ENCODE measurements at regions not wholly inside any gene's neighbourhood (a gene's known extent, or its start where the extent isn't known, plus 50 kb on each side); places are given as distances from the start of the nearest gene placed in this dataset.

GRCh38 chr12:24379433-24379832, 430.0 kb upstream of the SOX5 start:
- Histone ChIP-seq H3K27me3 (ENCODE audit: control insufficient read depth, insufficient read depth, low read length) (no peaks in the 10 kb centered on the region), H3K4me3 (ENCODE audit: low read length) (no peak overlapping the region), H3K4me1 (ENCODE audit: control insufficient read depth, insufficient read depth, low read length) (no peaks in the 10 kb centered on the region), H3K9me3 (ENCODE audit: control insufficient read depth, low read depth, low read length) (no peaks in the 10 kb centered on the region), H3K27ac (ENCODE audit: low read length) (no peak overlapping the region), H3K36me3 (ENCODE audit: control insufficient read depth, insufficient read depth, low read length) (no peaks in the 10 kb centered on the region)
- DNase-seq, result no peak
- WGBS (ENCODE audit: insufficient coverage, low lambda C conversion rate), result 68% methylated on average over 2 of the region's 3 CpGs

GRCh38 chr12:24378548-24379407, 429.3 kb upstream of the SOX5 start:
- DNase-seq, result peak; percentile 11 to 51
- no peaks in the 10 kb centered on the region for H3K27me3 ChIP-seq (ENCODE audit: control insufficient read depth, insufficient read depth, low read length)
- no peaks in the 10 kb centered on the region for H3K4me1 ChIP-seq (ENCODE audit: control insufficient read depth, insufficient read depth, low read length)
- WGBS (ENCODE audit: insufficient coverage, low lambda C conversion rate), result 100% methylated on average over 2 of the region's 10 CpGs
- no peaks in the 10 kb centered on the region for H3K36me3 ChIP-seq (ENCODE audit: control insufficient read depth, insufficient read depth, low read length)
- no peak overlapping the region for H3K27ac ChIP-seq (ENCODE audit: low read length)
- no peaks in the 10 kb centered on the region for H3K9me3 ChIP-seq (ENCODE audit: control insufficient read depth, low read depth, low read length)
- H3K4me3 ChIP-seq (ENCODE audit: low read length), result no peak overlapping the region

GRCh38 chr12:24374452-24374851, 425.0 kb upstream of the SOX5 start:
- no peaks in the 10 kb centered on the region for H3K4me1 ChIP-seq (ENCODE audit: control insufficient read depth, insufficient read depth, low read length)
- no peaks in the 10 kb centered on the region for H3K27me3 ChIP-seq (ENCODE audit: control insufficient read depth, insufficient read depth, low read length)
- no peaks in the 10 kb centered on the region for H3K36me3 ChIP-seq (ENCODE audit: control insufficient read depth, insufficient read depth, low read length)
- no peak overlapping the region for H3K27ac ChIP-seq (ENCODE audit: low read length)
- H3K9me3 ChIP-seq (ENCODE audit: control insufficient read depth, low read depth, low read length), result no peaks in the 10 kb centered on the region
- DNase-seq, result no peak
- H3K4me3 ChIP-seq (ENCODE audit: low read length), result no peak overlapping the region

GRCh38 chr12:24373004-24373403, 423.5 kb upstream of the SOX5 start:
- Histone ChIP-seq H3K4me3 (ENCODE audit: low read length) (no peak overlapping the region), H3K27me3 (ENCODE audit: control insufficient read depth, insufficient read depth, low read length) (no peaks in the 10 kb centered on the region), H3K36me3 (ENCODE audit: control insufficient read depth, insufficient read depth, low read length) (no peaks in the 10 kb centered on the region), H3K9me3 (ENCODE audit: control insufficient read depth, low read depth, low read length) (no peaks in the 10 kb centered on the region), H3K27ac (ENCODE audit: low read length) (no peak overlapping the region), H3K4me1 (ENCODE audit: control insufficient read depth, insufficient read depth, low read length) (no peaks in the 10 kb centered on the region)
- 88% methylated on average over 1 of the region's 3 CpGs for WGBS (ENCODE audit: insufficient coverage, low lambda C conversion rate)
- DNase-seq, result no peak

- H3K36me3 ChIP-seq (ENCODE audit: control insufficient read depth, insufficient read depth, low read length), result no peaks in the 10 kb centered on the region
- H3K9me3 ChIP-seq (ENCODE audit: control insufficient read depth, low read depth, low read length), result no peaks in the 10 kb centered on the region
- no peaks in the 10 kb centered on the region for H3K27me3 ChIP-seq (ENCODE audit: control insufficient read depth, insufficient read depth, low read length)
- no peaks in the 10 kb centered on the region for H3K4me1 ChIP-seq (ENCODE audit: control insufficient read depth, insufficient read depth, low read length)
- no peak for DNase-seq
- no peak overlapping the region for H3K4me3 ChIP-seq (ENCODE audit: low read length)
- H3K27ac ChIP-seq (ENCODE audit: low read length), result no peak overlapping the region
- WGBS (ENCODE audit: insufficient coverage, low lambda C conversion rate), result 43% methylated on average over 1 of the region's 1 CpG
These were observed 417.0 kb upstream of the SOX5 start for GRCh38 chr12:24366514-24366913.

GRCh38 chr12:24364921-24365320, 415.5 kb upstream of the SOX5 start:
- Histone ChIP-seq H3K4me1 (ENCODE audit: control insufficient read depth, insufficient read depth, low read length) (no peaks in the 10 kb centered on the region), H3K27ac (ENCODE audit: low read length) (no peak overlapping the region), H3K36me3 (ENCODE audit: control insufficient read depth, insufficient read depth, low read length) (no peaks in the 10 kb centered on the region), H3K9me3 (ENCODE audit: control insufficient read depth, low read depth, low read length) (no peaks in the 10 kb centered on the region), H3K4me3 (ENCODE audit: low read length) (no peak overlapping the region), H3K27me3 (ENCODE audit: control insufficient read depth, insufficient read depth, low read length) (no peaks in the 10 kb centered on the region)
- 93% methylated on average over 2 of the region's 2 CpGs for WGBS (ENCODE audit: insufficient coverage, low lambda C conversion rate)
- no peak for DNase-seq

GRCh38 chr12:24363177-24363754, 413.8 kb upstream of the SOX5 start:
- H3K4me3 ChIP-seq (ENCODE audit: low read length), result no peak overlapping the region
- WGBS (ENCODE audit: insufficient coverage, low lambda C conversion rate), result 86% methylated on average over 1 of the region's 3 CpGs
- no peak overlapping the region for H3K27ac ChIP-seq (ENCODE audit: low read length)
- no peaks in the 10 kb centered on the region for H3K27me3 ChIP-seq (ENCODE audit: control insufficient read depth, insufficient read depth, low read length)
- DNase-seq, result no peak
- no peaks in the 10 kb centered on the region for H3K9me3 ChIP-seq (ENCODE audit: control insufficient read depth, low read depth, low read length)
- no peaks in the 10 kb centered on the region for H3K4me1 ChIP-seq (ENCODE audit: control insufficient read depth, insufficient read depth, low read length)
- H3K36me3 ChIP-seq (ENCODE audit: control insufficient read depth, insufficient read depth, low read length), result no peaks in the 10 kb centered on the region

GRCh38 chr12:24361877-24362580, 412.6 kb upstream of the SOX5 start:
- WGBS (ENCODE audit: insufficient coverage, low lambda C conversion rate), result no CpG with 5 or more reads among the region's 6 CpGs
- no peaks in the 10 kb centered on the region for H3K36me3 ChIP-seq (ENCODE audit: control insufficient read depth, insufficient read depth, low read length)
- no peaks in the 10 kb centered on the region for H3K9me3 ChIP-seq (ENCODE audit: control insufficient read depth, low read depth, low read length)
- no peaks in the 10 kb centered on the region for H3K4me1 ChIP-seq (ENCODE audit: control insufficient read depth, insufficient read depth, low read length)
- H3K4me3 ChIP-seq (ENCODE audit: low read length), result no peak overlapping the region
- no peak for DNase-seq
- no peaks in the 10 kb centered on the region for H3K27me3 ChIP-seq (ENCODE audit: control insufficient read depth, insufficient read depth, low read length)
- no peak overlapping the region for H3K27ac ChIP-seq (ENCODE audit: low read length)

- no peak for DNase-seq
- Histone ChIP-seq H3K4me1 (ENCODE audit: control insufficient read depth, insufficient read depth, low read length) (no peaks in the 10 kb centered on the region), H3K27me3 (ENCODE audit: control insufficient read depth, insufficient read depth, low read length) (no peaks in the 10 kb centered on the region), H3K4me3 (ENCODE audit: low read length) (no peak overlapping the region), H3K9me3 (ENCODE audit: control insufficient read depth, low read depth, low read length) (no peaks in the 10 kb centered on the region), H3K27ac (ENCODE audit: low read length) (no peak overlapping the region), H3K36me3 (ENCODE audit: control insufficient read depth, insufficient read depth, low read length) (no peaks in the 10 kb centered on the region)
- WGBS (ENCODE audit: insufficient coverage, low lambda C conversion rate), result 80% methylated on average over 1 of the region's 5 CpGs
These were observed 411.4 kb upstream of the SOX5 start for GRCh38 chr12:24360907-24361306.

GRCh38 chr12:24360461-24360860, 411.0 kb upstream of the SOX5 start:
- Histone ChIP-seq H3K4me1 (ENCODE audit: control insufficient read depth, insufficient read depth, low read length) (no peaks in the 10 kb centered on the region), H3K4me3 (ENCODE audit: low read length) (no peak overlapping the region), H3K27me3 (ENCODE audit: control insufficient read depth, insufficient read depth, low read length) (no peaks in the 10 kb centered on the region), H3K36me3 (ENCODE audit: control insufficient read depth, insufficient read depth, low read length) (no peaks in the 10 kb centered on the region), H3K27ac (ENCODE audit: low read length) (no peak overlapping the region), H3K9me3 (ENCODE audit: control insufficient read depth, low read depth, low read length) (no peaks in the 10 kb centered on the region)
- DNase-seq, result no peak
- WGBS (ENCODE audit: insufficient coverage, low lambda C conversion rate), result 33% methylated on average over 1 of the region's 4 CpGs
